ENCODE measurements at regions not wholly inside any gene's neighbourhood (a gene's known extent, or its start where the extent isn't known, plus 50 kb on each side); places are given as distances from the start of the nearest gene placed in this dataset.

DNA sequence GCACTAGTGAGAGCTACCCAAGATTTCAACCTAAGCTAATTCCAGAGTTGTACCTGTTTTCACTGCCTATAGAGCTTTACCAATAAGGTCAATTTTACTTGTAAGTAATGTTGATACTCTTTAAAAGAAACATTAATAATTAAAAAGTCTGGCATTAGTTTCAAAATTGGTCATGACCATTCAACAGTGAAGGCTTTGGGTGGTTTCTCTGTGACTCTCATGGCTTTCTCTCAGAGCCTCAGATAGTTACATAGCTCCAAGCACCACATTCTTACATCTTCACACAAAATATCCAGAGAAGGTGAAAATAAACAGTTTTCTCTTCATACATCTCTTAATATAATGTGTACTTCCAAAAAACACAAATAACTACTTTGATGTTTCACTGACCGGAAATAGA lies 61.5 kb upstream of the TCF12 start:
- TF ChIP-seq, protein P1, sequence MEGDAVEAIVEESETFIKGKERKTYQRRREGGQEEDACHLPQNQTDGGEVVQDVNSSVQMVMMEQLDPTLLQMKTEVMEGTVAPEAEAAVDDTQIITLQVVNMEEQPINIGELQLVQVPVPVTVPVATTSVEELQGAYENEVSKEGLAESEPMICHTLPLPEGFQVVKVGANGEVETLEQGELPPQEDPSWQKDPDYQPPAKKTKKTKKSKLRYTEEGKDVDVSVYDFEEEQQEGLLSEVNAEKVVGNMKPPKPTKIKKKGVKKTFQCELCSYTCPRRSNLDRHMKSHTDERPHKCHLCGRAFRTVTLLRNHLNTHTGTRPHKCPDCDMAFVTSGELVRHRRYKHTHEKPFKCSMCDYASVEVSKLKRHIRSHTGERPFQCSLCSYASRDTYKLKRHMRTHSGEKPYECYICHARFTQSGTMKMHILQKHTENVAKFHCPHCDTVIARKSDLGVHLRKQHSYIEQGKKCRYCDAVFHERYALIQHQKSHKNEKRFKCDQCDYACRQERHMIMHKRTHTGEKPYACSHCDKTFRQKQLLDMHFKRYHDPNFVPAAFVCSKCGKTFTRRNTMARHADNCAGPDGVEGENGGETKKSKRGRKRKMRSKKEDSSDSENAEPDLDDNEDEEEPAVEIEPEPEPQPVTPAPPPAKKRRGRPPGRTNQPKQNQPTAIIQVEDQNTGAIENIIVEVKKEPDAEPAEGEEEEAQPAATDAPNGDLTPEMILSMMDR (IDR thresholded peaks at IDR 0.05): no peak
- TF ChIP-seq, protein P2, sequence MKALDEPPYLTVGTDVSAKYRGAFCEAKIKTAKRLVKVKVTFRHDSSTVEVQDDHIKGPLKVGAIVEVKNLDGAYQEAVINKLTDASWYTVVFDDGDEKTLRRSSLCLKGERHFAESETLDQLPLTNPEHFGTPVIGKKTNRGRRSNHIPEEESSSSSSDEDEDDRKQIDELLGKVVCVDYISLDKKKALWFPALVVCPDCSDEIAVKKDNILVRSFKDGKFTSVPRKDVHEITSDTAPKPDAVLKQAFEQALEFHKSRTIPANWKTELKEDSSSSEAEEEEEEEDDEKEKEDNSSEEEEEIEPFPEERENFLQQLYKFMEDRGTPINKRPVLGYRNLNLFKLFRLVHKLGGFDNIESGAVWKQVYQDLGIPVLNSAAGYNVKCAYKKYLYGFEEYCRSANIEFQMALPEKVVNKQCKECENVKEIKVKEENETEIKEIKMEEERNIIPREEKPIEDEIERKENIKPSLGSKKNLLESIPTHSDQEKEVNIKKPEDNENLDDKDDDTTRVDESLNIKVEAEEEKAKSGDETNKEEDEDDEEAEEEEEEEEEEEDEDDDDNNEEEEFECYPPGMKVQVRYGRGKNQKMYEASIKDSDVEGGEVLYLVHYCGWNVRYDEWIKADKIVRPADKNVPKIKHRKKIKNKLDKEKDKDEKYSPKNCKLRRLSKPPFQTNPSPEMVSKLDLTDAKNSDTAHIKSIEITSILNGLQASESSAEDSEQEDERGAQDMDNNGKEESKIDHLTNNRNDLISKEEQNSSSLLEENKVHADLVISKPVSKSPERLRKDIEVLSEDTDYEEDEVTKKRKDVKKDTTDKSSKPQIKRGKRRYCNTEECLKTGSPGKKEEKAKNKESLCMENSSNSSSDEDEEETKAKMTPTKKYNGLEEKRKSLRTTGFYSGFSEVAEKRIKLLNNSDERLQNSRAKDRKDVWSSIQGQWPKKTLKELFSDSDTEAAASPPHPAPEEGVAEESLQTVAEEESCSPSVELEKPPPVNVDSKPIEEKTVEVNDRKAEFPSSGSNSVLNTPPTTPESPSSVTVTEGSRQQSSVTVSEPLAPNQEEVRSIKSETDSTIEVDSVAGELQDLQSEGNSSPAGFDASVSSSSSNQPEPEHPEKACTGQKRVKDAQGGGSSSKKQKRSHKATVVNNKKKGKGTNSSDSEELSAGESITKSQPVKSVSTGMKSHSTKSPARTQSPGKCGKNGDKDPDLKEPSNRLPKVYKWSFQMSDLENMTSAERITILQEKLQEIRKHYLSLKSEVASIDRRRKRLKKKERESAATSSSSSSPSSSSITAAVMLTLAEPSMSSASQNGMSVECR (CRISPR knock-in tag; IDR thresholded peaks at IDR 0.05; ENCODE audit: borderline replicate concordance): no peak
- TF ChIP-seq JUN (CRISPR knock-in tag; IDR thresholded peaks at IDR 0.05) (no peak), CREB1 (CRISPR knock-in tag; IDR thresholded peaks at IDR 0.05) (no peak), CBFB (CRISPR knock-in tag; IDR thresholded peaks at IDR 0.05; ENCODE audit: low read depth) (no peak), CREM (CRISPR knock-in tag; IDR thresholded peaks at IDR 0.05) (no peak), IRF2 (CRISPR knock-in tag; IDR thresholded peaks at IDR 0.05; ENCODE audit: borderline replicate concordance, low read depth) (no peak), ESRRA (CRISPR knock-in tag; IDR thresholded peaks at IDR 0.05; ENCODE audit: borderline replicate concordance) (no peak)
- TF ChIP-seq, protein P3, sequence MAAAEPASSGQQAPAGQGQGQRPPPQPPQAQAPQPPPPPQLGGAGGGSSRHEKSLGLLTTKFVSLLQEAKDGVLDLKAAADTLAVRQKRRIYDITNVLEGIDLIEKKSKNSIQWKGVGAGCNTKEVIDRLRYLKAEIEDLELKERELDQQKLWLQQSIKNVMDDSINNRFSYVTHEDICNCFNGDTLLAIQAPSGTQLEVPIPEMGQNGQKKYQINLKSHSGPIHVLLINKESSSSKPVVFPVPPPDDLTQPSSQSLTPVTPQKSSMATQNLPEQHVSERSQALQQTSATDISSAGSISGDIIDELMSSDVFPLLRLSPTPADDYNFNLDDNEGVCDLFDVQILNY (CRISPR knock-in tag; IDR thresholded peaks at IDR 0.05): no peak

All from WTC11 (cell line).